Activated CD8-positive, alpha-beta memory T cell treated with anti-CD3 and anti-CD28 coated beads, Interleukin-2, amount 50 U/mL, for 1 hour (primary cell): ENCODE measurements at regions not wholly inside any gene's neighbourhood (a gene's known extent, or its start where the extent isn't known, plus 50 kb on each side); places are given as distances from the start of the nearest gene placed in this dataset.
"Not testable (repeated sequence)": the region's sequence is repeated elsewhere in the genome, so short reads cannot be mapped to it uniquely, and the experiment has no call there.

Experiments
- DNase-seq: peaks from one replicate; pipeline ENCODE4 v3.0.0-alpha.2; 2020; ENCODE audit errors: extremely low read depth

DNA sequence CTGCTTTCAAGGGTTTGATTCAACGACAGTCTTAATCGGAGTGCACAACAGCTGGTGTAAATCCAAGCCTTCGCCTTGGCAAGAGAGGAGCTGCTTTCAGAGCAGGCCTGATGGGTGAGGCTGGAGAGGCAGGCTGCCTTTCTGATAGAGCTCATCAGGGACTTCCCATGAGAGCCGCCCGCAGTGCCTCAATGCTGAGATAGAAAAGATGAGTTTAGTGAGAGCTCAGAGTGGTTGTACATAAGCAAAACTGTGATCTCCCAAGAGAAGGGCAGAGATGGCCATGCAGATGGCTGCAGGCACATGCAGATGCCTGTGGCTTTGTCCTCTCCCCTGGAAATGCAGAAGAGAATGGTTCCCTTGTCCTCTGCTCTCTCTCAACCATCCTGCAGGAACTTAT is 122.1 kb downstream of the ARL4C start:
- no peak for DNase-seq

DNA sequence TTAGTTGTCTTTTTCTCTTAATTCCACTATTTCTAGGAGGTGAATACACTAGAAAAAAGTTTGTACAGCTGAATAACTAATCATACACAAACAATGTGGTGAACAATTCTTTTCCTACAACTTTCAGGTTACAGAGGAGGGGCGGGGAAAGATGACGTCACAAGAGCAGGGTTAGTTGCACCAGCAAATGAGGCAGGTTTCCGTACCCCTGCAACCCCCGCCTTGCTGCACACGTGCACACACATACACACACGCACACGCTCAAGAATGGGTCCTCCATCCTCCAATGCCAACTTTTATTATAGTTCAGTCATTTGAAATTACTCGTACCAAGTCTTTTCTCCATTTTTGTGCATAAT is 122.8 kb downstream of the ARL4C start:
- DNase-seq, result no peak

DNA sequence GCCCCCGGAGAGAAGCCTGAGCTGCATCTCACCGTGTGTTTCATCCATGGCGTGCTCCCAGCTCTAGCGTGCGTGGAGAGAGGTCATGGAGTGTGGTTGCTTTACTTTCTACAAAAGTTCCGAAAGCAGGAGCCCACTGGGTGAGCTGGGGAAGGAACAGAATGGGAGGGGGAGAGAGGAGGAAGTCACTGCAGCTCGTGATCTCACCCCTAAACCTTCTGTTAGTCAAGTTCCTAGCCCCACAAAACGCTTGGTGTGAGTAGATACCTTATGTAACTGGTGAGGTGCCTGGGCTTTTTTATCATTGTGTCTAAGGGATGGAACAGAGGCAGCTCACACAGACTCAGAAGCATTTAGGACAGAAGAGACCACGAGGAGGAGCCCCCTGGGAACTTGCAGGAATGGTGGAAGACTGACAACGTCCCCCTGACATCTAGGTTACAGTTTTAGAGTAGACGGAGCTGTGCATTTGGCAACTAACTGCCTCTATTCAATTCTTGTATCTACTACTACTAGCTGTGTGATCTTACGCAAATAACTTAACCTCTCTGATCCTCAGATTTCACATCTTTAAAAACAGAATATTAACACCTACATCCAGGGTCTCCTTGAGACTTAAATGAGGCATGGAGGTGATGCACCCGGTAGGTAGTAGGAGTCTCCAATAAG is 123.3 kb downstream of the ARL4C start:
- DNase-seq, result no peak

DNA sequence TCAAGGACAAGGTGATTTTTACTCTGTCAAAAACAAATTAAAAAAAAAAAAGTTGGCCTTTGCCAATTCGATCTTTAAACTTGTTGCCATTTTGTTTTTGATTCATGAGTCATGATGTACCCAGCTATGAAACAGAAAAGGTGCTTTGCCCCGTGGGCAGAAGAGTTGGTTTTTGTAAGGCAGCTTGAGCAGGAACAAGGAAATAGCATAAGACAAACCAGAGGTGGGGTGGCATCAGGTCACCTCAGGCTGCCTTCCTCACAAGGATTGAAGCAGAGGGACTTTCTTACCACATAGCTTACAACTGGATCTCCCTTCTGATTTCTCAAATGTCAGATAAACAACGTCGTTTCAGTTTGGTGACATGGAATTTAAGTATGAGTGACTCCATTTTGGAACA is 123.8 kb downstream of the ARL4C start:
- DNase-seq, result no peak

DNA sequence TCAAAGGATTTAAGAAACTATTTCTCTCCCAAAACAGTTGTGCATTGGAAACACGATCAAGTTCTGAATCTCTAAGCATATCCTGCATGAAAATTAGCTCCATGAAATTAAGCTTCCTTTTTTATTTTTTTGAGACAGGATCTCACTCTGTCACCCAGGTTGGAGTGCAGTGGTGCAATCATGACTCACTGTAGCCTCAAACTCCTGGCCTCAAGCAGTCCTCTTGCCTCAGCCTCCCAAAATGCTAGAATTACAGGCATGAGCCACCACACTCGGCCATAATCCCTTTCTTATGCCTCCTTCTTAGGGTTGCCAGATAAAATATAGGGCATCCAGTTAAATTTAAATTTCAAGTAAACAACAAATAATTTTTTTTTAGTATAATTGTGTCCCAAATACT is 124.4 kb downstream of the ARL4C start:
- no peak for DNase-seq

DNA sequence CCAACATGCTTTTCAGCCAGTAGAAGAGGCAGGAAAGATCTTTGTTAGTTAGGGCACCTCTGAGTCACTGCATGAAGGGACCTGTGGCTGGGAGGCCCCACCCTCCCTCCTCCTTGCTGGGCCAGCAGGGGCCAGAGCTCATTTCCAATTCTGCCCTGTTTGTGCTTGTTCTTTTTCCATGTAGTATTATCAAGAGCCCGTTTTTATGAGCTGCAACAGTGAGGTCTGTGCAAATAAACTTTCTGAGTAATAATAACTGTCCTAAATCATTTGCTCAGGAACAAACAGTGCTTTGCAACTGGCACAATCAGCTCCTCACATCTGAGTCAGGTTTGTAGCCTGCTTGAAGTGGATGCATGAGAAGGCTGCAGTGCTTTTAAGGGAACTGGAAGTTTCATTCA is 128.0 kb downstream of the ARL4C start:
- peak; percentile 24 for DNase-seq

DNA sequence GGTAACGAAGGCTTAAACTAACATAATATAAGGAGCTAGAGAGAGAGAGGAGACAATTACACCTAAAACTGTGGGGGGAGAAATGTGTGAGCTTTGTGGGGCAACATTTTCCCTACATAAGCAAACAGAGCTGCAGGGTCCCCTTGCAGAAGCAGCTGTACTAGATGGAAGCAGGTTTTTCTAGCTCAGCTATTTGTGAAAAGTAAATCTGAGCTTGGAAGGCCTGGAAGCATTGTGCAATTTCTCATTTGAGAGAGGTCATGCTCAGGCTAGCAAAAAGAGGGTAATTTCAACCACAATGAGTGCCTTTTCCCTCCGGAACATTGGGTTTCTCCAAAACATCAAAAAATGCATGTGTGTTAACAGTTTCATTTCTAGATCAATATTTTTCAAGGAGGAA is 130.0 kb downstream of the ARL4C start:
- no peak for DNase-seq

DNA sequence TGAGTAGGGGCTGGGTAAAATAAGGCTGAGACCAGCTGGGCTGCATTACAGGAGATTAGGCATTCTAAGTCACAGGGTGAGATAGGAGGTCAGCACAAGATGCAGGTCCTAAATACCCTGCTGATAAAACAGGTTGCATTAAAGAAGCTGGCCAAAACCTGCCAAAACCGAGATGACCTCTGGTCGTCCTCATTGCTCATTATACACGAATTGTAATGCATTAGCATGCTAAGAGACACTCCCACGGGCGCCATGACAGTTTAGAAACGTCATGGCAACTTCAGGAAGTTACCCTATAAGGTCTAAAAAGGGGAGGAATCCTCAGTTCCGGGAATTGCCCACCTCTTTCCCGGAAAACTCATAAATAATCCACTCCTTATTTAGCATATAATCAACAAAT is 132.2 kb downstream of the ARL4C start:
- DNase-seq, result no peak

DNA sequence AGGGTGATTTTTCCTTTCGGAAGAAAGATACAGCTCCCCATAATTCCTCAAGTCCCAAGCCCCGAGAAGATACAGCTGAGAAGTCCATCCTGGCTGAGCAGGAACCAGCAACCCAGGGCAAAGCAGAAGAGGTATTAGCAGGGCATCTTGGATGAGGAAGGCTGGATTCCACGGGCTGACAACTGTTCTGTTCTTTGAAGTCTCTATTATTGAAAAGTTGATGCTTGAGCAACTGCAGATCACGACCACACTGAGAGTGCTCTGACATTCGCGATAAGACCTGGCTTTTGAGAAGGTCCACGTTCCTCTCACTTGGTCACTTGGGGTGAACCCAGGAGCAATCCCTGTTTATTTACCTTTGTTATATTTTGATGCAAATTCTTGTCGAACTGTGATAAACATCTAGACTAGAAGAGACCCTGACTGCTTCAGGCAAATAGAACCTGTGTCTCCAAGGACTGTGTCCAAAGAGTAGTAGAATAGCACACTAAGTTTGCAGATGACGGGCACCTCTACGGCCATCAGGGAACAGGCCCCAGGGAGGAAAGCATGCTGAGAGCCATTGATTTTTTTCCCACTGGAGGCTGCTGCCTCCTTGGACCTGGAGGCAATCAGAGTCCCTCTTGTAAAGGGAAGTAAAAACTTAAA is 133.1 kb downstream of the ARL4C start:
- no peak for DNase-seq

DNA sequence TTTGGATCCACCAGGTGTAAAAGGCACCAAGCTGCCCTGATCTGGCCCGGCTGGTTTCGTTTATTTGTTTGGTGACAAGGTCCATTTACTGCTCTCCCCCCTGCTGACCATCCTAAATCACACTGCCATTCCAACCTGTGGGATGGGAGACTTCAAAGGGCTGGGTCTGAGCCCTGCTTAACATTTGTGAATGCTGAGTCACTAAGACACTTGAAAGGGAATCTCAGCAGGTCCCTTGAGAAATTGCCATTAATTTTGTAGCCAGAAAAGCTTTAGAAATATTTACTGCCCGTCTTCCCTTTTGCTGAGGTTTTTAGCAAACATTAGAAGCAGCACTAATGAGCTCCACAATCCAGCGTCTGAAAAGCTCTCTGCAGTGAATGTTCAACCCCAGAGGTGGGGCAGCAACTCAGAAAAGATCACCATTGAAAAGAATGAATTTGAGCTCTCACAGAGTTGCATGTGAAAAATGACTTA is 133.8 kb downstream of the ARL4C start:
- no peak for DNase-seq

DNA sequence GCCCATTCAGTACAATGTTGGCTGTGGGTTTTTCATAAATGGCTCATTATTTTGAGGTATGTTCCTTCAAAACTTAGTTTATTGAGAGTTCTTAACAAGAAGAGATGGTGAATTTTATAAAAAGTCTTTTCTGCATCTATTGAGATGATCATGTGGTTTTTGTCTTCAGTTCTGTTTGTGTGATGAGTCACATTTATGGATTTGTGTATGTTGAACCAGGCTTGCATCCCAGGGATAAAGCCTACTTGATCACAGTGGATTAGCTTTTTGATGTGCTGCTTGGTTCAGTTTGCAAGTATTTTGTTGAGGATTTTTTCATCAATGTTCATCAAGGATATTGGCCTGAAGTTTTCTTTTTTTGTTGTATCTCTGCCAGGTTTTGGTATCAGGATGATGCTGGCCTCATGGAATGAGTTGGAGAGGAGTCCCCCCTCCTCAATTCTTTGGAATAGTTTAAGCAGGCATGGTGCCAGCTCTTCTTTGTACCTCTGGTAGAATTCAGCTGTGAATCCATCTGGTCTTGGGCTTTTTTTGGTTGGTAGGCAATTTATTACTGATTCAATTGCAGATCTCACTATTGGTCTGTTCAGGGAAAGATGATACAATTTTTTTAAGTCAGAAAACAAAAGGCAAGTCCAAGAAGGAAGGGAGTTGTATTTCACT is 136.4 kb downstream of the ARL4C start:
- not testable (repeated sequence) for DNase-seq

DNA sequence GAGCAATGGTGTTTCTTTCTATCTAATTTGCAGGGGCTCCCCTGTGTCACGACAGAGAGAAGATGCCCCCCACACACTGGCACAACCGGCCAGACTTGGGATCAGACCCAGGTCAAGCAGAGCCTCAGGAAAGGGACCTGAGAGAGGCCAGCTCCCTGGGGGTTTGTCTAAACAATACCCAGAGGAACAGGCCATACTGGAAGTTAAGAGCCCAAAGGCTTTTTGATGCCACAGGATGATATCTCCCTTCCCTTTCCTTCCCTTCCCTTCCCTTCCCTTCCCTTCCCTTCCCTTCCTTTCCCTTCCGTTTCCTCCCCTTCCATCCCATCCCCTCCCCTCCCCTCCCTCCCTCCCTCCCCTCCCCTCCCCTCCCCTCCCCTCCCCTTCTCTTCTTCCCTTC is 139.2 kb downstream of the ARL4C start:
- no peak for DNase-seq

DNA sequence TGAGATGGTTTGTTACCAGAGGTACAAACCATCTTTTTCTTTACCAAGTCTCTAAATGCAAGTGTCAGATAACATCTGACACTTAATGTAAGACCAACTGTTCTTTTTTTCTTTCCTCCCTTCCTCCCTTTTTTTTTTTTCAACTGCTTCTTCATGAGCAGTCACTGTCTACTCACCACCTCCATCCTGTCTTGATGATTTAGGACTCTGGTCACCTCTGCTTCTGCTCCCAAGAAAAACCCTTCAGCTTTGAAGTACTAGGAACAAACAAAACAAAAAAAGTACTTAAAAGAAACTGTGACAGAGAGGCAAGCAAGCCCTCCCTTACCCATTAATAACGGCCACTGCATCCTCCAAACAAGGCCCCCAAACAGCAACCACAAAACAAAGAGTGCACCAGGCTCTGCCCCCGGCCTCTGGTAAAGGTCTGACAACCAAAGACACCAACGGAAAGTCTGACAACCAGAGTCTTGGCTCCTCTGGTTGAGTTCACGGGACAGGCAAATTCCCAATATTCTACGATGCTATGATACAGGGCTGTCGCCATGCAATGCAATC is 141.0 kb downstream of the ARL4C start:
- DNase-seq, result no peak

DNA sequence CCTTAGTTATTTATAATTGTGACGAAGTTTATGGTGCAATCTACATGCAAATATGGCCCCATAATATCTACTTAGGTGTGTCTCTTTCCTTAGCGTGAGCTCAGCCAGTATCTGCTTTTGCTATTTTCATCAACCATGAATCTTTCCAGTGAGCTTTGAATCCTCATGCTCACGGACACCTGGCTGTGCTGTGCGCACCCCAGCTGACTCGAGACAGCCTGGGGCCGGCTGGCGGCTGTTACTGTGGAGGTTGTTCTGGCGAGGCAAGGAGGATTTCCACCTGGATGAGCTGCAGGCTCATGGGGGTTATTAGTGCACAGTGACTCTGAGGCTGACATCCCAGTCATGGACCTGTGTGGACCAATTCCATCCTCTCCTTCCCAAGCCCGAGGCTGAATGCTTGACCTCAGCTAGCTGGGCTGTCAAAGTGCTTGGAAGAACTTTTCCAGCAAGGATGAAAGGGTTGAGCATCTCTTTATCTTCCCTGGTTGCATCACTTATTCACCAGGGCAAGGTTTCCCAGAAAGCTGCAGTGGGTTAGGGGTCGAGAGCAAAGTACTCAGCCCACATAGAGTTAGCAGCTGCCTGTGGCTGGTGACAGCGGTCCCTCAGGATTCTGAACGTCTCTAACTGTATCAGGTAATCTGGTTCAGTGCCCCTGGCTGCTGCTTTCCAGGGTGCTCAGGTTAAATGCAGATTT is 141.7 kb downstream of the ARL4C start:
- no peak for DNase-seq

DNA sequence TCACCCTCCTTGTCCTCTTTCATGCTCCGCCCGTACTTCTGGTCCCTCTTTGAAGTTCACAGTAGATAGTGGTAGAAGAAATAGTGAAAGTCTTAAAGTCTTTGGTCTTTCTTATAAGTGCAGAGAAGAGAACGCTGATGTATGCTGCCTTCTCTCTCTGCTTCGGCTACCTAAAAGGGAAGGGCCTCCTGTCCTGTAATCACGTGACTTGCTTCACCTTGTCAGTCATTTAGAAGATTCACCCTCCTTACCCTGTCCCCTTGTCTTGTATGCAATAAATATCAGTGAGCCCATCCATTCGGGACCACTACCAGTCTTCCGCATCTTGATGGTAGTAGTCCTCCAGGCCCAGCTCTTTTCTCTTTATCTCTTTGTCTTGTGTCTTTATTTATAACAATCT is 144.6 kb downstream of the ARL4C start:
- no peak for DNase-seq

DNA sequence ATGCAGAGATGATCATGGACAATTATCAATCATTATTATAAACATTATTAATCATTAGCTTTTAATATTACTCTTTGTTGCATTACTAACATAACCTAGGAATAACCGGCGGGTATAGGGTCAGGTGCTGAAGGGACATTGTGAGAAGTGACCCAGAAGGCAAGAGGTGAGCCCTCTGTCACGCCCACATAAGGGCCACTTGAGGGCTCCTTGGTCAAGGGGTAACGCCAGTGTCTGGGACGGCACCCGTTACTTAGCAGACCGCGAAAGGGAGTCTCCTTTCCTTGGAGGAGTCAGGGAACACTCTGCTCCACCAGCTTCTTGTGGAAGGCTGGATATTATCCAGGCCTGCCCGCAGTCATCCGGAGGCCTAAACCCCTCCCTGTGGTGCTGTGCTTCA is 145.0 kb downstream of the ARL4C start:
- not testable (repeated sequence) for DNase-seq

DNA sequence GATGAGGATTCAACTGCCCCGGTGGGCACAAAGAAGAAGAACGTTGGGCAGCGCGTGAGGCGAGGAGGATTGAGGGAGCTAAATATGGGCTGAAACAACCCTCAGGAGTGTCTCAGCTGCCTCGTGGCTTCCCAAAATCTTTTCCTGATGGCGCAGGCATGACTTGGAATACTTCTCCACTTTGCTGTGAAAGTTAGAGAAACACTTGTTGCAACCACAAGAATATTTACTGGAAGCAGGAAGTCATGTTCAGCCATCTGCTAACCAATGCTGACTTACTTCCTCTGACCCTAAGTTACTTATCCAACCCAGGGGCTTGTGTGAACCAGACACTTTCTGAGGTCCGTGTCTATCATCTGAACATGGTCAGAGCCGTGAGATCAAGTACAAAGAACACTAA is 148.8 kb downstream of the ARL4C start:
- DNase-seq, result no peak

DNA sequence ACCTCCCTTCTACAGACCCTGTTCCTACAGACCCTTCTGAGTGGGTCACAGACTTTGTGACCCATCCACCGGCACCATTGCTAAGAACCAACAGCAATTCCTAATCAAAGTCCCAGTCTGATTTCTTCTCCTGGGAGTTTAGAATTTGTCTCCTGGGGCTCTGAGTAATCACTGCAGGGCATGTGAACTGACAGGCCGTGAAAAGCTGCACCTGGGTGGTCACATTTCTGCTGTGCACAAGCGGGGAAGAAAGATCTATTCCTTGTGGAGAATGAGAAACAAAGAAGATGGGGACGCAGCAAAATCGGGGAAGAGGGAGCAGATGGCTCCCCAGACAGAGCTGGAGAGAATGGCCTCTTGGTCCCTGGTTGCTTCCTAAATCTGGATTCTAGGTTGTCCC is 151.0 kb downstream of the ARL4C start:
- no peak for DNase-seq

DNA sequence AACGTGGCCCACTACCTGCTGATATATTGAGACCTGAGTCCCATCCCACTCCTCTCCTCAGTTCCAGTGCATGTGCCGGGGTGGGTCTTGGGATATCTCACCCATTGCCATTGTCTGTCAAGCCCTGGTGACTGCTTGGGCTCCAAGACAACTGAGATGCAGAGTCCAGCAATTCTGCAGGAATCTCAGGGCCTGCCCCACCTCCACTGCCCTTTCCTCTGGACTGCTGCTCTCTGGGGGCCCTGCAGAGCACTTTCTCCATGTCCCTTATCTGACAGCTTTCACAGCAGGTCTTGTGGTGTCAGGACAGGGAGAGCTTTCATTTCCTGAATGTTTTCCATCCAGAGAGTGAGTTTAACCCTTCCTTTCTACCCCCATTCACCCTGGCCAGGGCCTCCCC is 152.9 kb downstream of the ARL4C start:
- DNase-seq, result no peak

DNA sequence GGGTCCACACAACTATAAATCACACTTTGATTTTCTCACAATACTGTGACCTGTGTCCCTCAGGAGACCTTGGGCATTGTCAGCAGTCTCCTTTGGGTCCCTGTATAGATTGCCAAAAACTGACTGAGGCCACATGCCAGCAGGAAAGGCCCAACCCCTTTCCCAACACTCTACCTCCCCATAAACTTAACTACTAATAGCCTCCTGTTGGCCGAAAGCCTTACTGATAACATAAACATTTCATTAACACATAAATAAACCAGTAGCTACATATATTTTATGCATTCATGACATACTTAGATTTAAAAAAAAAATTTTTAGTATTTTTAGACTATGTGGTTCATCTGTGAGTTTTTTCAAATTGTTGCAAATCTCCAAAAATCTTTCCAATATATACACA is 153.5 kb downstream of the ARL4C start:
- no peak for DNase-seq

DNA sequence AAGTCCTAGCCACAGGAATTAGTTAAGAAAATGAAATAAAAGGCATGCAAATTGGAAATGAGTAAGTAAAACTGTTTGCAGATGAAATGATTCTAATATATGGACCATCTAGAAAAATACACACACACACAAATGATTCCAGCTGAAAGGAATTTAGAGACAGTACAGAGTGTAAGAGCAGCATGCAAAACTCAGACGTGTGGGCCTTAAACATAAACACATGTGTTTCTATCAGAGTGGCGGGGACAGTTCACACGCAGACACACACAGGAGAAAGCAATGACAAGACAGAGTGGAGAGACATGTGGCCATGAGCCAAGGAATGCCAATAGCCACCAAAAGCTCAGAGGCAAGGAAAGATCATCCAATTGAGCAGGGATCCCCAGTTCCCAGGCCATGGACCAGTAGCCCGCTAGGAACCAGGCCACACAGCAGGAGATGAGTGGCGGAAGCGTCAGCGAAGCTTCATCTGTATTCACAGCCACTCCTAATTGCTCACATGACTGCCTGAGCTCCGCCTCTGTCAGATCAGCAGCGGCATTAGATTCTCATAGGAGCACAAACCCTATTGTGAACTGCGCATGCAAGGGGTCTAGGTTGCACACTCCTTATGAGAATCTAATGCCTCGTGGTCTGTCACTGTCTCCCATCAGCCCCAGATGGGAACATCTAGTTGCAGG is 155.4 kb downstream of the ARL4C start:
- no peak for DNase-seq

DNA sequence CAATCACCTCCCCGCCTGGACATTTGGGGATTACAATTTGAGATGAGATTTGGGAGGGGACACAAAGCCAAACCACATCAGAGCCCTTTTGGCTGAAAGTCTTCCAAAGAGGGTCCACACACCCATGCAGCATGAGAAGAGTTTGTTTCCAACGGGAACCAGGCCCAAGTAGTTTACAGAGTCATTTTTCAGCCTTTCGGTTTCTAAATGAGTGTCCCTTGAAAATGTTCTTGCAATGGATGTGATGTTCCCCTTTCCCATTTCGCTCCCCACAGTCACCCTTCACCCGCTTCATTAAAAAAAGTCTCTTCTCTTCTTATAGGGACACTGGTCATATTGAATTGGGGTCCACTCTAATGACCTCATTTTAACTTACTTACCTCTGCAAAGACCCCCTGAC is 157.4 kb downstream of the ARL4C start:
- no peak for DNase-seq
